GM10266 (cell line): ENCODE measurements at regions not wholly inside any gene's neighbourhood (a gene's known extent, or its start where the extent isn't known, plus 50 kb on each side); places are given as distances from the start of the nearest gene placed in this dataset.

ENCODE experiments used
- DNase-seq: peaks from one replicate; pipeline ENCODE4 v3.0.0; 2012; ENCODE audit errors: extremely low spot score
- CTCF ChIP-seq: IDR thresholded peaks from 2 replicates; pipeline ENCODE4 v1.5.1; 2012; ENCODE audit warnings: mild to moderate bottlenecking, low read depth; ENCODE audit not compliant: control insufficient read depth, insufficient read depth; ENCODE audit errors: missing control alignments

- no peak for TF ChIP-seq CTCF
- no peak for DNase-seq
These were observed 81.3 kb upstream of the PTPN3 start for GRCh38 chr9:109579191-109579948.

- no peak for TF ChIP-seq CTCF
- no peak for DNase-seq
These were observed 84.3 kb upstream of the PTPN3 start for GRCh38 chr9:109582386-109582785.

GRCh38 chr9:109584205-109584604 is 86.1 kb upstream of the PTPN3 start:
- TF ChIP-seq CTCF: no peak
- DNase-seq: no peak

- DNase-seq: no peak
- TF ChIP-seq CTCF: no peak
These were observed 87.7 kb upstream of the PTPN3 start for GRCh38 chr9:109585796-109586195.

- no peak for DNase-seq
- no peak for TF ChIP-seq CTCF
These were observed 88.9 kb upstream of the PTPN3 start for GRCh38 chr9:109586993-109587392.

- no peak for TF ChIP-seq CTCF
- no peak for DNase-seq
These were observed 90.3 kb upstream of the PTPN3 start for GRCh38 chr9:109588415-109588814.

GRCh38 chr9:109590966-109591365 is 92.9 kb upstream of the PTPN3 start:
- no peak for DNase-seq
- TF ChIP-seq CTCF: no peak
